Caco-2 (cell line): ENCODE measurements at regions not wholly inside any gene's neighbourhood (a gene's known extent, or its start where the extent isn't known, plus 50 kb on each side); places are given as distances from the start of the nearest gene placed in this dataset.

ENCODE experiments used
- BruUV-seq: library from RNA; stranded (reverse); fragments of 400-500 nt; replicated peaks from 2 replicates; lab custom pipeline; 2021; lab: Mats Ljungman, UMichigan
- CTCF ChIA-PET: fragments of 300-600 bp; sonication (Branson Sonifier 250); formaldehyde crosslinking; loops from one replicate; lab custom pipeline; 2022; ENCODE audit warnings: antibody characterized with exemption; lab: Charles Lee
- POLR2A ChIA-PET: fragments of 300-600 bp; sonication (Branson Sonifier 250); formaldehyde crosslinking; loops from one replicate; lab custom pipeline; 2022; ENCODE audit warnings: antibody characterized with exemption; lab: Charles Lee
- DNase-seq, 2 experiments: peaks; one replicate each; pipeline versions ENCODE4 v3.0.0 to v3.0.0-alpha.2; 2020 to 2022
- H3K27me3 ChIP-seq: replicated peaks from 2 replicates; pipeline ENCODE4 v1.6.0; 2011; ENCODE audit warnings: low read length; ENCODE audit not compliant: control insufficient read depth, insufficient read depth
- H3K36me3 ChIP-seq: 2 replicates; pipeline ENCODE4 v1.5.1; 2011; ENCODE audit warnings: low read length; ENCODE audit not compliant: control insufficient read depth, insufficient read depth
- H3K4me1 ChIP-seq: fragments of 250-450 bp; sonication (Bioruptor Pico); 2 replicates; pipeline ENCODE4 v1.5.1; 2020; ENCODE audit warnings: mild to moderate bottlenecking
- H3K4me3 ChIP-seq: 2 replicates; pipeline ENCODE4 v1.5.1; 2011; ENCODE audit warnings: low read depth, mild to moderate bottlenecking, control low read depth, low read length
- H3K9me3 ChIP-seq: fragments of 250-450 bp; sonication (Bioruptor Pico); 2 replicates; pipeline ENCODE4 v1.5.1; 2020; ENCODE audit warnings: mild to moderate bottlenecking, moderate library complexity
- H3K27ac Mint-ChIP-seq: one replicate; pipeline ENCODE4 v1.8.0; 2022; ENCODE audit warnings: mixed read lengths; ENCODE audit not compliant: unreplicated experiment
- H3K27me3 Mint-ChIP-seq: one replicate; pipeline ENCODE4 v1.8.0; 2022; ENCODE audit warnings: mixed read lengths; ENCODE audit not compliant: insufficient read depth, unreplicated experiment
- H3K36me3 Mint-ChIP-seq: one replicate; pipeline ENCODE4 v1.8.0; 2022; ENCODE audit warnings: mild to moderate bottlenecking, mixed read lengths; ENCODE audit not compliant: insufficient read depth, unreplicated experiment
- H3K4me1 Mint-ChIP-seq: one replicate; pipeline ENCODE4 v1.8.0; 2022; ENCODE audit warnings: low read depth, mixed read lengths; ENCODE audit not compliant: unreplicated experiment
- H3K4me3 Mint-ChIP-seq: one replicate; pipeline ENCODE4 v1.8.0; 2022; ENCODE audit warnings: mild to moderate bottlenecking, moderate library complexity, mixed read lengths; ENCODE audit not compliant: unreplicated experiment
- H3K9me3 Mint-ChIP-seq: one replicate; pipeline ENCODE4 v1.8.0; 2022; ENCODE audit warnings: mixed read lengths; ENCODE audit not compliant: unreplicated experiment
- intact Hi-C: fragments of 100-400 bp; cut with micrococcal nuclease; formaldehyde crosslinking; loops from one replicate; pipeline ENCODE4 v1.10.0; 2022; ENCODE audit not compliant: unreplicated experiment
- TF ChIP-seq, protein P1 (sequence below), 2 experiments: fragments of 200-600 bp in 1 of 2; IDR thresholded peaks; 1 replicate in 1 of 2; 2 replicates in 1 of 2; pipeline versions ENCODE4 v1.5.1 to v1.8.0; 2011 to 2022; ENCODE audit warnings: antibody characterized with exemption in 1 of 2, control low read depth in 1 of 2, inconsistent platforms in 1 of 2, low read depth in 1 of 2, low read length in 1 of 2, mild to moderate bottlenecking in 1 of 2, moderate library complexity in 1 of 2; ENCODE audit not compliant: insufficient read depth in 1 of 2, severe bottlenecking in 1 of 2, unreplicated experiment in 1 of 2

DNA sequence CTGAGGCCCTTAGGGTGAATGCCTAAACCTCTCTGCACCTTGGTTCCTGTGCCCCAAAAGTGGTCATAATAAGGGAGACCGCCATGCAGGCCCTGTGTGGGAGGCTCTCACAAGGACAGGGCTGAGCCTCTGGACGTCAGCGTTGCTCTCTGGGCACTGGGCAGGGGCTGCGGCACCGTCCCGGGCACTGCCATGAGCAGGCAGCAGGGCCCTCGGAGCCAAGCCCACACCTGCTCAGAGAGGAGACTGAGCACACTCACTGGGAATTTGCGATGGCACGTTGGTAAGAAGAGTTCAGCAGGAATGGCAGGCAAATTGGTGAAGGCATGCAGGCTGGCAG lies 123.4 kb downstream of the HMX1 start:
- intact Hi-C loops, result no loop called here
- Histone ChIP-seq H3K4me1 (no peaks in the 10 kb centered on the region), H3K27me3 (no peaks in the 10 kb centered on the region), H3K4me3 (no peak overlapping the region), H3K36me3 (no peaks in the 10 kb centered on the region), H3K9me3 (no peaks in the 10 kb centered on the region)
- H3K9me3 Mint-ChIP-seq, result peaks cover 8% of the 10 kb centered on the region
- no peak for DNase-seq
- no TSS peak for BruUV-seq
- no peaks in the 10 kb centered on the region for H3K36me3 Mint-ChIP-seq
- TF ChIP-seq, protein P1, sequence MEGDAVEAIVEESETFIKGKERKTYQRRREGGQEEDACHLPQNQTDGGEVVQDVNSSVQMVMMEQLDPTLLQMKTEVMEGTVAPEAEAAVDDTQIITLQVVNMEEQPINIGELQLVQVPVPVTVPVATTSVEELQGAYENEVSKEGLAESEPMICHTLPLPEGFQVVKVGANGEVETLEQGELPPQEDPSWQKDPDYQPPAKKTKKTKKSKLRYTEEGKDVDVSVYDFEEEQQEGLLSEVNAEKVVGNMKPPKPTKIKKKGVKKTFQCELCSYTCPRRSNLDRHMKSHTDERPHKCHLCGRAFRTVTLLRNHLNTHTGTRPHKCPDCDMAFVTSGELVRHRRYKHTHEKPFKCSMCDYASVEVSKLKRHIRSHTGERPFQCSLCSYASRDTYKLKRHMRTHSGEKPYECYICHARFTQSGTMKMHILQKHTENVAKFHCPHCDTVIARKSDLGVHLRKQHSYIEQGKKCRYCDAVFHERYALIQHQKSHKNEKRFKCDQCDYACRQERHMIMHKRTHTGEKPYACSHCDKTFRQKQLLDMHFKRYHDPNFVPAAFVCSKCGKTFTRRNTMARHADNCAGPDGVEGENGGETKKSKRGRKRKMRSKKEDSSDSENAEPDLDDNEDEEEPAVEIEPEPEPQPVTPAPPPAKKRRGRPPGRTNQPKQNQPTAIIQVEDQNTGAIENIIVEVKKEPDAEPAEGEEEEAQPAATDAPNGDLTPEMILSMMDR (IDR thresholded peaks at IDR 0.05; ENCODE audit: insufficient read depth in 1 of 2, low read depth in 1 of 2, low read length in 1 of 2, severe bottlenecking in 1 of 2, unreplicated experiment in 1 of 2), result no peak
- H3K4me3 Mint-ChIP-seq, result no peak overlapping the region
- POLR2A ChIA-PET, result no interaction called here
- H3K27me3 Mint-ChIP-seq, result peaks cover 13% of the 10 kb centered on the region
- H3K4me1 Mint-ChIP-seq, result no peaks in the 10 kb centered on the region
- H3K27ac Mint-ChIP-seq, result no peak overlapping the region
- CTCF ChIA-PET, result no interaction called here

DNA sequence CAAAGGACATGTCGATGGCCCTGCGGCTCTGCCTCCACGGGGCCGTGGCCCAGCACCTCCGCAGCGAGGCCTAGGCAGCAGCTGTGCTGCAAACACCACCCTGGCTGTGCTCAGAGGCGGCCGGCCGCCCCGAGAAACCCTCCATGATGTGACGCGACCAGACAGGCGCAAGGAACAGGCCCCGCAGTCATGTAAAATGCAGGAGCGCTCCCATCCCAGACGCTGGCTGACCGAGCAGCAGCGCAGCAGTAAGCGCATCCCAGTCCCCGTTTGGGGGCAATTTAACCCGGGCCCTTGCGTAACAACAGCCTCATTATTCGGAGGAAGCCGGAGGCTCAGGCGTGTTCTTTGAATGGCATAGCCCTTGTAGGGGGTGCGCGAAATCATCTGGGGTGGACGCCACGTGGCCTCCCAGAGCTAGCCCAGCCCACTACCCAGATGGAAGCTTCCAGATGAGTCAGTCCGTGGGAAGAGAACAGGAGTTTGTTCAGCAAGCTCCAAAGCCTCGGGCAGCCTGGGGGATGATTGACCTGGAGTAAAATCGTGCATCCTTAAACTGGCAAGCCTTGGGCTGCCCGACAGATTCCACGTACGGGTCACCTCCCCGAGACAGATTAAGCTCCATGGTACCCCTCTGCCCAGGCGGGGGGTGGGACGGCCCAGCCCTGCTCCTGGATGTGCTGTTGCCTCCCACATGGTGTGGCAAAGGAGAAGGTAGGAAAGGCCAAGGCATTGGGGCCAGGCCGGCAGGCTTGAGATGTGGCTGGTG lies 124.0 kb downstream of the HMX1 start:
- Mint-ChIP-seq H3K4me1 (no peaks in the 10 kb centered on the region), H3K9me3 (peaks cover 14% of the 10 kb centered on the region), H3K27ac (no peak overlapping the region), H3K27me3 (peaks cover 13% of the 10 kb centered on the region), H3K4me3 (no peak overlapping the region), H3K36me3 (no peaks in the 10 kb centered on the region)
- Histone ChIP-seq H3K9me3 (no peaks in the 10 kb centered on the region), H3K4me1 (no peaks in the 10 kb centered on the region), H3K4me3 (no peak overlapping the region), H3K36me3 (no peaks in the 10 kb centered on the region), H3K27me3 (no peaks in the 10 kb centered on the region)
- ChIA-PET CTCF (no interaction called here), POLR2A (no interaction called here)
- peak in 1 of 2 experiments; percentile 10 for DNase-seq
- TF ChIP-seq, protein P1 (IDR thresholded peaks at IDR 0.05; ENCODE audit: insufficient read depth in 1 of 2, low read depth in 1 of 2, low read length in 1 of 2, severe bottlenecking in 1 of 2, unreplicated experiment in 1 of 2), result no peak
- intact Hi-C loops, result no loop called here
- no TSS peak for BruUV-seq

DNA sequence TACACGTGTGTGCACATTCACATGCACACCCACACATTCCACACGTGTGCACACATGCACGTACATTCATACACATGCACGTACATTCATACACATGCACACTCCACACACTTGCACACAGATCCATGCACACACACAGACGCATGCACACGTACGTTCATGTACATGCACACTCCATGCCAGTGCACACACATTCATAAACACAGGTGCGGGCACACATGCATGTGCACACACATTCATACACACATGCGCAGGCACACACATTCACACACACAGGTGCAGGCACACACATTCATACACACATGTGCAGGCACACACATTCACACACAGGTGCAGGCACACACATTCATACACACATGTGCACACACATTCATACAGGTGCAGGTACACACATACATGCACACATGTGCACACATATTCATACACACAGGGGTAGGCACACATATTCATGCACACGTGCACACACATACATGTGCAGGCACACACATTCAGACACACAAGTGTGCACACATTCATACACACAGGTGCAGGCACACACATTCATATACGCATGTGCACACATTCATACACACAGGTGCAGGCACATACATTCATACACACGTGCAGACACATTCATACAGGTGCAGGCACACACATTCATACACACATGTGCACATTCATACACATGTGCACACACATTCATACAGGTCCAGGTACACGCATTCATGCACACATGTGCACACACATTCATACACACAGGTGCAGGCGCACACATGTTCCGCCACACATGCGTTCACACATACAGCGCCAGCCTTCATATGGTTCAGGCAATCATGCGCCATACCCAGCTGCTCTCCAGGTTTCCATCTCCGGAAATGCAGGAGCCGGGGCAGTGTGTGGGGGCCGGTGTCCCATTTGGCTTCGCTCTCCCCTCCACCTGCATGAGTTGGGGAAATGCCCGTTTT lies 124.8 kb downstream of the HMX1 start:
- POLR2A ChIA-PET, result no interaction called here
- H3K4me3 Mint-ChIP-seq, result no peak overlapping the region
- no peaks in the 10 kb centered on the region for H3K4me1 ChIP-seq

More for the DNA sequence above, 124.8 kb downstream of the HMX1 start:
- no peaks in the 10 kb centered on the region for H3K4me1 Mint-ChIP-seq
- TF ChIP-seq, protein P1 (IDR thresholded peaks at IDR 0.05; ENCODE audit: insufficient read depth in 1 of 2, low read depth in 1 of 2, low read length in 1 of 2, severe bottlenecking in 1 of 2, unreplicated experiment in 1 of 2), result no peak
- H3K9me3 Mint-ChIP-seq, result peaks cover 17% of the 10 kb centered on the region
- Histone ChIP-seq H3K27me3 (no peaks in the 10 kb centered on the region), H3K36me3 (no peaks in the 10 kb centered on the region), H3K4me3 (no peak overlapping the region), H3K9me3 (no peaks in the 10 kb centered on the region)
- intact Hi-C loops, result no loop called here
- BruUV-seq, result no TSS peak
- H3K36me3 Mint-ChIP-seq, result no peaks in the 10 kb centered on the region
- H3K27ac Mint-ChIP-seq, result no peak overlapping the region
- CTCF ChIA-PET, result no interaction called here
- H3K27me3 Mint-ChIP-seq, result peaks cover 13% of the 10 kb centered on the region
- no peak for DNase-seq
